G401 (cell line): ENCODE measurements at regions not wholly inside any gene's neighbourhood (a gene's known extent, or its start where the extent isn't known, plus 50 kb on each side); places are given as distances from the start of the nearest gene placed in this dataset.

ENCODE experiments used
- DNase-seq: peaks from one replicate; pipeline ENCODE4 v3.0.0-alpha.2; 2015; ENCODE audit warnings: low spot score
- in situ Hi-C: cut with HindIII; loops from 2 replicates; pipeline ENCODE4 v1.10.0; 2016; ENCODE audit warnings: low sequenced_read_pairs, mixed read lengths

DNA sequence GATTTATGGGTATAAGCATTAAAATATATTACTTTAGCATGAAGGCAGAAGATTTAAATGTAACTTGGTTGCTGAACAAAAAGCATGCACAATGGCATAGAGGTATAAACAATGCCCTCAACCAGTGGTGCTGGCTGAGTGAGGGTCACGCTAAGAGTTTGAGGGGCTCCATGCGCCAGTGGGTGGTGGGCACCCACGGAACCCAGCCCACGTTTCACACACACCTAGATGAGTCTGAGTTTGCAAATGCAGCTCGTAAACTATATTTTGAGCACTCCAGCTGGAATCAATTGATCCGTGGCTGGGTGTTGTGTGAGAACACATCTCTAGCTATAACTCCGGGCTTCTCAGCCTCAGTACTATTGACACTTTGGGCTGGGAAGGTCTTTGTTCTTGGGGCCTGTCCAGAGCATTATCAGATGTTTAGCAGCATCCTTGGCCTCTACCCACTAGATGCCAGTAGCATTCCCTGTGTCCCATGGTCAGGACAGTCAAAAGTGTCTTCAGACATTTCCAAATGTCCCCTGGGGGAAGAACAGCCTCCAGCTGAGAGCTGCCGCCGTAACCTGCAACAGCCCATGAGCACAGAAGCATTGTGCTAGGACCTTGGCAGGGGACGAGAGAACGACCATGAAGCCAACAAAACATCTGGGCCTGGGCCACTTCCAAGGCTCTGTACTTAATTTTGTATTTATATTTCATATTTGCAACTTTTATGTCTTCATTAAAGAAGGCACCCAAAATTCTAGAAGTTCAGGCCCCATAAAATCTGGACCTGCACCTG is 108.1 kb upstream of the SOX1 start:
- no peak for DNase-seq
- in situ Hi-C loops, result no loop called here

DNA sequence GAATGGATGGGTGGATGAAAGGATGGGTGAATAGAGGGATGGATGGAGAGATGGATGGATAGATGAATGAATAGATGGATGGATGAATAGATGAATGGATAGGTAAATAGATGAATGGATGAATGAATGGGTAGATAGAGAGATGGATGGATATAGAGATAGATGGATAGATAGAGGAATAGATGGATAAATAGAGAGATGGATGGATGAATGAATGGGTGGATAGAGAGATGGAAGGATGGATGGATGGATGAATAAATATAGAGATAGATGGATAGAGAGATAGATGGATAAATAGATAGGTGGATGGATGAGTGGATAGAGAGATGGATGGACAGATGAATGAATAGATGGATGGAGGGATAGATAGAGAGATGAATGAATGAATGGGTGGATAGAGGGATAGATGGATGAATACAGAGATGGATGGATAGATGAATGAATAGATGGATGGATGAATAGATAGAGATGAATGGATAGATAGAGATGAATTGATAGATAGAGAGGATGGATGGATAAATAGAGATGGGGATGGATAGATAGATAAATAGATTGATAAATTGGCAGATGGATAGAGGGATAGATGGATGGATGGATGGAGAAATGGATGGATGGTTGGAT is 106.7 kb upstream of the SOX1 start:
- in situ Hi-C loops, result no loop called here
- no peak for DNase-seq

DNA sequence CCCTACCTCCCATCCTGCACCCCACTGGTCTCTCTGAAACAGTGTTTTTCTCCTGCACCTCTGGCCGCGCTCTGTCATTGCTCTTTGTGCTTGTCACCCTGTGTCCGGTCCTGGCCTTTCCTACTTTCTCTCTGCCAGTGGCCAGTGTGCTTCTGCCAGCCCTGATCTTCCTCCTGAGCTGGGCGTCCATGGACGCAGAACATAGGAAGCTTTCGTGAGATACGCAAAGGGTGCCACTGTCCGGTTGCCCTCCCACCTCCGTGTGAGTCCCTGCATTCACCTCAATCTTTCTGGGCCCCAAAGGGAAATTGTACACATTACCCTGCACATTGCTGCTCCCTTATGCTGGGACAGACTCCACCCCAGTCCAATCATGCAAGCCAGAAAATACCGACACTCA is 105.7 kb upstream of the SOX1 start:
- no peak for DNase-seq
- in situ Hi-C loops, result no loop called here

DNA sequence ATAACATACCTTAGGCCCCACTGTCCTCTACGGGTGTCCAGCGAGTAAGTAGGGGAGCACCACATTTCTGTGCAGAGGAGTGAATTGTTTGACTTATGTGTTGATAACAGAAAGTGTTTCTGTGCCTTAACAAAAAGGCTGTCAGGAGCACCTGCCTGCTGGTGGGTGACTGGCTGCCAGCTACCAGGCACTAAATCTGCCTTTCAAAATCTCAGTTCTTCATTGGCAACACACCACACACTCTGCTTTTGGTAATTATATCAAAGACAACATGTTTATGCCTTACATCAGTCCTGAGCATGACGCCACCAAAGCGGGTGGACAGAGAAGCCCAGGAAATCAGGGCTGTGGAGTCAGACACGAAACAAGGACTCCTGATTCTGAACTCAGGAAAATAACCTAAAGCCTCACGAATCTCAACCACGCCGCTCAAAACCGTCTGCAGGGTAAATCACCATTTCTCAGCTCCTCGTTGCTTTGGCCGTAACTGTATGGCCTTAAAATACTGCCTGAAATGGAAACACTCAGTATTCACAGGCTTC is 105.2 kb upstream of the SOX1 start:
- in situ Hi-C loops, result no loop called here

DNA sequence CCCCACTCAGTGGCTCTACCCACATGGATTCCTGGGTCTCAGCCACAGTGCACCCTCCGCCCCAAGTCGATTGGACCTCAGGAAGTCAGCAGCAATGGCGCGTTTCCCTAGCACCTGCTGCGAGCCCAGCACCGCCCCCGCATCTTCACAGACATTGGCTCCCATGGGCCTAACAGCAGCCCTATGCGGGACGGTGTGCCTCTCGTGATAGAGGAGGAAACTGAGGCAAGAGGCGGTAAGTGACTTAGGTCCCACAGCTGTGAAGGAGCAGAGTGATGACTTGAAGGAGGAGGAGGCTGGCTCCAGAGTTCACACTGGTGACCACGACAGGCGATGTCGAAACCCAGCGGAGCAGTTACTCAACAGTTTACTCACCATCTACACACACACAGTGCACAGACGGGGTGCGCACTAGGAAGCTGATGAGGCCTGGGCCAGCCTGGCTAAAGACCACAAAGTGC is 104.5 kb upstream of the SOX1 start:
- in situ Hi-C loops, result no loop called here
- DNase-seq, result no peak

More for the DNA sequence above, 105.2 kb upstream of the SOX1 start:
- no peak for DNase-seq

DNA sequence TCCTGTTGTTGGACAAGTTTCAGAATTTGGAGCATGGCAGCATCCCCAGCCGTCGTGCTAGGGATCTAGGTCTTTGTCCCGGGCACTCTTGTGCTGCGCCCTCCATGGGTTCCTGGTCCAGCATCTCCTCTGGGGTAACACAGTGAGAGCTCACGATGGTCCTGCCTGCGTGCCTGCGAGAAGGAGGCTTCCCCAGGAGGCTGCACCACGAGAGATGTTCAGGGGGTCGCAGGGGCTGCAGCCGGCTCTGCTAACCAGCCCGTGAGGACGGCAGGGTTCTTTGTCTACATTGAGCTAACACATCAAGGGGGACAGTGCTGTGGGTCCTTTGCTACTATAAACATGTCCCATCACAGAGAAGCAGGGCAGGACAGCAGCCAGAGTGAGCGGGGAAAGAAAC is 103.9 kb upstream of the SOX1 start:
- DNase-seq, result no peak
- in situ Hi-C loops, result no loop called here

DNA sequence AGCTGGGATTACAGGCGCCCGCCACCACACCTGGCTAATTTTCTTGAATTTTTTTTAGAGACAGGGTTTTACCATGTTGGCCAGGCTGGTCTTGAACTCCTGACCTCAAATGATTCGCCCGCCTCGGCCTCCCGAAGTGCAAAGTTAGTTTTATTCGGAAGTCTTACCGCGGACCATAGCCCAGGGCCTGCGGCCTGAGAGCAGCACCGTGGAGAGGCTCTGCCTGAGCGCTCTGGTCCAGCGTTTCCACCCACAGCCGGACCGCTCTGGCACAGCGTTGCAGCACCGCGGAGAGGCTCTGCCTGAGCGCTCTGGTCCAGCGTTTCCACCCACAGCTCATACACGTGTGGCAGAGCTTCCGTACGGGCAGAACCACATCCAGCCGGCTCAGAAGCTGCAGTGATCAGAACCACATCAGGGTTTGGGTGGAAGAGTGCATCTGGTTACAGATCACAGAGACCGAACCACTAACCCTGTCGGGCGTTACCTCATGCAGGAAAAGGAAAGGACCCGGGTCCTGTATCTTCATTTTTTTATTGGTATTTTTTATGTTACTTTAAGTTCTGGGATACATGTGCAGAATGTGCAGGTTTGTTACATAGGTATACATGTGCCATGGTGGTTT is 102.4 kb upstream of the SOX1 start:
- no peak for DNase-seq
- in situ Hi-C loops, result no loop called here

DNA sequence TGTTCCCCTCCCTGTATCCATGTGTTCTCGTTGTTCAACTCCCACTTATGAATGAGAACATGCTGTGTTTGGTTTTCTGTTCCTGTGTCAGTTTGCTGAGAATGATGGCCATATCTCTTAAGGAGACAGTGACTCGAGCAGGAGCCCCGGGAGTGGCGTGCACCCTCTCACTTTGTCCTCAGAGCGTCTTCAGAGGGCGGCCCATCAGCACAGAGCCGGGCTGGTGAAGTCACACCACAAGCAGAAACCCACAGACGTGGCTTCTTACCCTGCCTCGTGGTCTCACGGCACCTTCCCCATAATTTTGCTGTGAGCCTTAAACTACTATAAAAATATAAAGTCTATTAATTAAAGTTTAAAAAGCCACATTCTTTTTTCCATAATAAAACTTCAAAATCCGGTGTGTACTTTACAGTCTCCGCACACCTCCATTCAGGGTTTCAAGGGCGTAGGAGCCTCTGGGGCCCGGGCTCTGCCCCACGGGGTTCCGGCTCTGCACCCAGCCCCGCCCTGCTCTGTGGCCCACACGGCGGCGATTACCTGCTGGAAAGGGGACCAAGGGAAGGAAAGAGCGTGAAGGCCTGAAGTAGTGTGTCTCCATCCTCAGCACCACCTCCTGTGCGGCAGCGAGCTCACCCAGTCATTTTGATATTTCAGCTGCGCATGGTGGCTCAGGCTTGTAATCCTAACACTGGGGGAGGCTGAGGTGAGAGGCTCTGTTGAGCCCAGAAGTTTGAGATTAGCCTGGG is 101.3 kb upstream of the SOX1 start:
- no peak for DNase-seq
- in situ Hi-C loops, result no loop called here

DNA sequence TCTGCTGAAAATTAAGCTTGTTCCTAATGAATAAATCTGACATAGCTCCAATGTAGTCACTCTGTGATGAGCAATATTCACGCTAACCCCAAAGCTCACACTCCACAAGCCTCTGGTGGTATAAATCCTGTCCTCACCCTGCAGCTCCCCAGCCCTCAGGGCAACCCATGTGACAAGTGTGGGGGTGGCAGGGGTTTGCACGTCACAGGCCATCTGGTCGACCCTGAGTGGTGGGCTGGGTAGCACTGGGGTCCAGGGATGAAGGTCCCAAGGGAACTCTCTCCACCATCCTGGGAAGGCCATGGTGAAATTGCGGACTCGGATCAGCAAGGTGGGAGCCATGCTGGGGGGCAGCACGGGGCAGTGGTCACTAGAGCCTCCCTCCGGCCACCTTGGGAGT is 100.0 kb upstream of the SOX1 start:
- in situ Hi-C loops, result no loop called here

DNA sequence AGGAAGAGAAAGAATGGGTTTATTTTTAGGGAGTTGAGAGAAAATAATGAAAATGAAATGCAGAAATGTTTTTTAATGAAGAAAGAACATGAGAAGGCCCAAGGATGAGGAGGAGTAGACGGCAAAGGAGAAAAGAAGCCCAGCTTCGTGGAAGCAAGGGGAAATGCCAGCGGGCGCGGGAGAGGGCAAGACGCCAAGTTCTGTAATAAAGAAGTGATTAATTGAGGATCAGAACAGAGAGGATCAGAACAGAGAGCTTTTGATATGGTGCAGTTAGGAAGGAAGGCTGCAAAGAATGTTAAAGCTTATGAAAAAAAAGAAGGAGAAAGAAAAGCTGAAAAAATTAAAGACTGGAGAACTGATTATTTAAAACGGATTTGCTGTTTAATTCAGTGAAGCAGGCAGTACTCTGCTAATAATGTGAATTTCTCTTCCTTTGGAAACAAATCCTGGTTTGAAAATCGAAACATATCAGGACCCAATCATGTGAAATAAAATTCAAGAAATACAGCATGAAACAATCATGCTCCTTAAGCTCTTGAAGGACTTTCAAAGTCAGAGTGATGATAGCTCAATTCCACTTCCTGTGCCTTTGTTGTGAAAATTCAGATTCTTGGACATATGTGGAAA is 99.3 kb upstream of the SOX1 start:
- DNase-seq, result no peak
- in situ Hi-C loops, result no loop called here

More for the DNA sequence above, 100.0 kb upstream of the SOX1 start:
- DNase-seq, result no peak

DNA sequence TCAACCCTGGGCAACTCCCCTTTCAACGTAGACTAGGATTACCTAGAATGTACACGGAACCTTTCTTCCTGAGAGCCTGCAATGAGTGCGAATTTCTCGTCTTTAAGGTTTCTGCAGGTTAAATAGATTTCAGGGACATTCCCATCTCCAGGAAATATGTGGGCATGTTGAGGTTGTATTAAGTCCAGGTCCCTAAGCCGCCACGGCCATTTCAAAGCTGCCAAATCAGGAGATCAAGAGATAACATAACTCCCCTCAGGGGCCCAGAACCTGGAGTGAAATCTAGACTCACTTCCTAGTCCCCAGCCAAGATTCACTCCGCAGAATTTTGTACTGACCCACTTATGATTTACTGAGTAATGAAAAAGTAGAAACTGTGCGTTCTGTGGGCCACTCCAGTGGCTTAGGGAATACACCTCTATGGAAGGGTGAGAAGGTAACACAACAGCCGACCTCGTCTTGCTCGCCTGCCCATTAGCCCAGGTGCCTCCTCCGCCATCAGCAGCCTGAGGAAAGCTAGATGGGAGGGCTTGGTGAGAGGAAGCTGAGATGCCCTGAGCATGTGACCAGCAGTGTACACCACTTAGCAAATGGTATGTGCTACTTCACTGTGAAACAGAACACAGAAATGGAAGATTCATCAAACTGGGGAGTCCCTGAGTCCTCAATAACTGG is 98.5 kb upstream of the SOX1 start:
- DNase-seq, result no peak
- in situ Hi-C loops, result no loop called here

DNA sequence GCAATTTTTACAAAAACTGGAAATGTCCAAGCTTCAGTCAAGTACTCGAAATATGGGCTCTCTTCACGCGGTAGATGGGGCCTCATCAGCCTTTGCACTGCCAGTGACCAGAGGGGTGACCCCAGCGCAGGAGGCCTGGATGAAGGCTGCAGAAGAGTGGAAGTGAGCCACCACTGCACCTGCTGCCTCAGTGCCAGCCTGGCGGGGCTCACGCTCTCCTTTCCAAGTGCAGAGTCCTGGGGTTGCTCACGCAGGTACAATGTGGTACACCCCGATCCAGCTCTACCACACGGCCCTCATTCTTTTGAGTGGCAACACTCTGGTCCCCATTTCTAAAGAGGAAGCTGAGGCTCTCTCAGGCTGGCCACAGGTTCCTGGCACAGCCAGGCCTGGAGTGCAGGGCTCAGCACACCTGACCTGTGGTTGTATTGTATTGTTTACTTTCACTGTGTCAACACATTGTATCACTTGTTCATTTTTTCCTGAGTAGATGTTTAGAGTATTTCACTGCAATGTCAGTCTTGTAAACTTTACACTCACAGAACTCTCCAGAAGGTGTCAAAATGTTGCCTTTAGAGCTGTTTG is 97.3 kb upstream of the SOX1 start:
- no peak for DNase-seq
- in situ Hi-C loops, result no loop called here

DNA sequence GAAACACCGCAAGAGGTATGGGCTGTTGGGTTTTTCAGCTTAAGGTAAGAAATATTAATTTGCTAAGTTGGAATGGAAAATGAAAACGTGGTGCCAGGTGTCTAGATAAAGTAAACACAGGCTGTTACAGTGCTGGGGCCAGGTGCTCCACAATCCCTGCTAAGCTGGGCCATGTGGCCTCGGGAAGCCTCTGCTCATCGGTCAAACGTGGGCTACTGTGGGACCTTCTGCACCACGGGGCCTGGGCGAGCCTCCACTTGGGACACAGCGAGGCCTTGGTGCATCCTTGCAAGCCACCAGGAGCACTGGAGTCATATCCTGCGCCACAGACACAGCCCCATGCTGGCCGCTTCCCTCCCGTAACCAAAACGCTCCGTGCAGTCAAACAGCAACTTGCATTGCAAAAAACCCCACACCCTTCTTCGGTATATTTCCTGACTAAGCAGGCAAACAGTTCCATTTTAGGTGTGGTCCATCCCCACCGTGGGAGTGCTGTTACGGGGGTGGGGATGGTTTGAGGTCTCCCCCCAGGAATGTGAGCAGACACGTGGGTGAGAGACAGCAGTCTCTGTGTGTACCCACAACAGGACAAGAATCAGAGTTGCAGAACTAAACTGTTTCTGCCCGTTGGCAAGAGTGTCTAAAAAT is 96.3 kb upstream of the SOX1 start:
- in situ Hi-C loops, result no loop called here
- no peak for DNase-seq

DNA sequence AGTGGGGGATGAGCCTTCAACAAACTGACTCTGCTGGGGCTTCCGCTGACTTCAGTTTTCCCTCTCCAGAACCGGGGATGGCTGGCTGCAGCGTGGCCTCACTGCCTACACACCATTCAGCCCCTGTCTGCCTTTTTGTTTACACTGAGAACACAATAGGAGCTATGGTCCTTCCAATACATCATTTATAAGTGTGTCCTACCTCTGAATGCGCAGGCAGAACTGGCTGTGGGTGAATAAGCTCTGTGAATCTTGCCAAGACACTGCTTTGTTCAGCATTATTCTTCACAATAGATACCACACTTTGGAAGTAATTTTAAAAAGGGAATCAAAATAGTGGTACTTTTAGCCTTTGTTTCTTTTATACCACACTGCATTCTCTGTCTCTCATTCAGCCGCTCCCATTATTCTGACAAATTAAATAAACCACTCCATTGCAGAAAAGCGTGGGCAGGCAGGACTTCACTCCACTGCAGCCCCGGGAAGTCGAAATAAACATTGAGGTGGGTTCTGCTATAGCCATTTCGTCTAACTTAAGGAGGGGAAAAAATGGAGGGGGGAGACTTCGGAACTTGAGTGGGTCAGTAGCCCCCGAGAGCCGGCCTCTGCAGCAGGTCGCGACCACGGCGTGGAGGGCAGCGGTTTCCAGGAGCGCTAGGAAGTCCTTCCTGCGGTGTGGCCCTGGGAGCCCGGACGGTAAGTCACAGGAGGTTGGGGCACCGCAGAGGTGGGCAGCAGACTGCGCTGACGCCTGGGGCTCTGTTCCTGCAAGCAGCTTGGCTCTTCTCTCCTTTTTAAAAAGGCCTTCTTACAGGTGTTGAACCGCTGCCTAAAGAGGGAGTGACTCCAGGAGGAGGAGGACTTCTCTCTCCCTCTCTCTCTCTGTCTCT is 94.8 kb upstream of the SOX1 start:
- no peak for DNase-seq
- in situ Hi-C loops, result no loop called here

DNA sequence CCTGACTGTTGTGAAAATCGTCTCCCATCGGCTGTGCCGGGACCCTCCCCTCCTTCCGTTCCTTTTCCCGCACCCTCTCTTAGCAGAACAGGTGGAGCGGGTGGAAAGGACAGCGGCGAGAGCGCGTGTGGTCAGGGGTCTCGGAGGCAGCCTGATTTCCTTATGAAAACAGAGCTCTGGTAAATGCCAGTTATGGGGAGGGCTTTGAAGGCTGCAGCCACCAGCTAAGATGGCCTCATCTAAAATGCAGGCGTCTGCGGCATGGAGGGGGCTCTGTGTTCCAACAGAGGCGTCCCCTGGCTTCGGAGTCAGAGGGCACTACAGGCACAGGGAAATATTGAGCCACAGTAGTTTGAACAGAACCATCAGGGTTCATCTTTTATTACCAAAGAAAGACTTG is 93.8 kb upstream of the SOX1 start:
- in situ Hi-C loops, result no loop called here
- DNase-seq, result no peak

DNA sequence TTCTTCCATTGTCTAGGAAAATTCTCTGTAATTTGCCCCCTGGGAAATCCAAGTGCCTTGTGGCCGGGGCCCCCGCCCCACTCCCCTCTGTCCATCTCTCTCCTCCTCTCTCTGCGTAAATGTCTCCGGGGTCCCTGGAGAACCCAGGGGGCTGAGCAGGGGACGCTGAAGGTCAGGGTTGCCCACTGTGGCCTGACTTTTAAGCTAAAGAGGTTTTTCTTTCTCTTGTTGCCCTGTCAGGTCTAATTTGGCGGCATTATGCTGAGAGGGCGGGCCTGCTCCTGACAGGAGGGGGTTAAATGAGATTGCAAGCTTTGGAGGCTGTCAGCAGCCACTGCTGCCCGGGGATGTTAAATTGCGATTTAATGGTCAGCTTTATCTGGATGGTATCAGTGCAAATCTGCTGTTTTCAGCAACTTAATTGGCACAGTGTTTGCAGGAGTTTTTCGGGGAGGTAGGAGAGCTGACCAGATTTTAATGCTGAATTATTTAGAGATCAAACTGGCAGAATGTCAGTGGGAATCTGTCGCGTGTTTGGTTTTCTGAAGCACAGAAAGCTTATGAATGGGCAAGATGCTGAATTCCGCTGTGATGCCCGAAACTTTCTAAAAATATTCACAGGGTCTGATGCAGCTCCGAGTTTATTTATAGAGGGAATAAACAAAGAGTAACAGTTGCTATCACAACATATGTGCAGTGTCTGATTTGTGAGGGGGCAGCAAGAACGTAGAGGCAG is 93.2 kb upstream of the SOX1 start:
- in situ Hi-C loops, result no loop called here
- DNase-seq, result no peak
